ENCODE measurements at regions not wholly inside any gene's neighbourhood (a gene's known extent, or its start where the extent isn't known, plus 50 kb on each side); places are given as distances from the start of the nearest gene placed in this dataset.

DNA sequence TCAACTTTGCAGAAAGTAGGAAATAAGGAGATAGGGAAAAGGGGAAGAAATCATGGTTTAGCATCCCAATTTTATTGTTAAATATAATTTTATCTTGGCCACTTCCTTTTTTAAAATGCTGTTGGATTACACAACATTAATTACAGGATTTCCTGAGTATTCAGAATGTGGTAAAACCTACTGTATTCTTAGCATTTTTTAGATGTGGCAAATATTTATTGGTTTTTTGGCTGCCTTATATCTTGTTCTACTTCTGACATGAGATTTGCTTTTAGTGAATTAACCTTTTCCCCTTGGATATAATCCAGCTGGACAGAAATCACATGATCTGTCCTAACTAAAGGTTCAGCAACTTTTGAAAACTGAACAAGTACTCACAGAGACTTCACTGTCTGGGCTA lies 104.9 kb downstream of the PTGS2 start:
- Histone ChIP-seq H2BK5ac (ENCODE audit: low read depth, low read length, poor library complexity) (no peak overlapping the region), H3K79me2 (ENCODE audit: control insufficient read depth, insufficient read depth, low read length, poor library complexity) (no peaks in the 10 kb centered on the region), H3K23ac (ENCODE audit: low read length) (no peak overlapping the region), H4K8ac (ENCODE audit: low read depth, low read length) (no peak overlapping the region), H4K12ac (ENCODE audit: low read depth, low read length) (no peak overlapping the region), H3K4me3 (ENCODE audit: low read depth, low read length) (no peak overlapping the region), H2AFZ (ENCODE audit: insufficient read depth, low read length, poor library complexity) (no peak overlapping the region), H3K79me1 (ENCODE audit: low read length) (no peaks in the 10 kb centered on the region), H3K4ac (ENCODE audit: low read depth, low read length) (no peak overlapping the region), H3K4me2 (ENCODE audit: low read length) (no peak overlapping the region), H2BK12ac (ENCODE audit: low read length) (no peak overlapping the region), H3K9me3 (ENCODE audit: insufficient read depth, low read depth, low read length) (no peaks in the 10 kb centered on the region), H2BK120ac (ENCODE audit: insufficient read depth, low read length, poor library complexity) (no peak overlapping the region), H3K9ac (ENCODE audit: low read length) (no peak overlapping the region), H3K14ac (ENCODE audit: low read length) (no peak overlapping the region), H3K4me1 (ENCODE audit: control insufficient read depth in 1 of 2, insufficient read depth in 2 of 2, low read length in 2 of 2) (no peaks in the 10 kb centered on the region), H4K91ac (ENCODE audit: low read depth, low read length) (no peak overlapping the region), H3K18ac (ENCODE audit: low read length) (no peak overlapping the region), H3K27ac (ENCODE audit: low read depth, low read length) (no peak overlapping the region), H2AK5ac (ENCODE audit: low read length) (no peak overlapping the region), H3K36me3 (ENCODE audit: control insufficient read depth in 1 of 2, insufficient read depth in 2 of 2, low read length in 2 of 2) (no peaks in the 10 kb centered on the region), H3K27me3 (ENCODE audit: insufficient read depth, low read length) (no peaks in the 10 kb centered on the region)
- DNase-seq: no peak

DNA sequence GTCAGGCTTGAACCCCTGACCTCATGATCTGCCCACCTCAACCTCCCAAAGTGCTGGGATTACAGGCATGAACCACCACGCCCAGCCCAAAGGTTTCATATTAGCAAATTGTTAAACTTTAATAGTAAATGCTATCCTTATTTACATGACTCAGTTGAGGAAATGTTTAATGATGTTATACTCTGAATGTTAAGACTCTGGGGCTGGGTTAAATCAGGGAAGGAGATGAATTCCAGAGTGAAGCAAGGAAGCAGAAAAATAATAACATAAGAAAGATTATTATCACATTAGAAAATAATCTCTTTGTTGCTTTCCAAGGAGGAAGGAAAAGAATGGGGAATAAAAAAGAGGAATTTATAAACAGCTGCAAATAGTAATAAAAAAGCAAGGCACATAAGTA lies 105.3 kb downstream of the PTGS2 start:
- Histone ChIP-seq H2AK5ac (ENCODE audit: low read length) (no peak overlapping the region), H2BK5ac (ENCODE audit: low read depth, low read length, poor library complexity) (no peak overlapping the region), H4K12ac (ENCODE audit: low read depth, low read length) (no peak overlapping the region), H4K8ac (ENCODE audit: low read depth, low read length) (no peak overlapping the region), H3K4me1 (ENCODE audit: control insufficient read depth in 1 of 2, insufficient read depth in 2 of 2, low read length in 2 of 2) (no peaks in the 10 kb centered on the region), H3K36me3 (ENCODE audit: control insufficient read depth in 1 of 2, insufficient read depth in 2 of 2, low read length in 2 of 2) (no peaks in the 10 kb centered on the region), H3K4me2 (ENCODE audit: low read length) (no peak overlapping the region), H3K79me1 (ENCODE audit: low read length) (no peaks in the 10 kb centered on the region), H3K14ac (ENCODE audit: low read length) (no peak overlapping the region), H4K91ac (ENCODE audit: low read depth, low read length) (no peak overlapping the region), H3K27ac (ENCODE audit: low read depth, low read length) (no peak overlapping the region), H3K9ac (ENCODE audit: low read length) (no peak overlapping the region), H2BK120ac (ENCODE audit: insufficient read depth, low read length, poor library complexity) (no peak overlapping the region), H3K79me2 (ENCODE audit: control insufficient read depth, insufficient read depth, low read length, poor library complexity) (no peaks in the 10 kb centered on the region), H3K18ac (ENCODE audit: low read length) (no peak overlapping the region), H3K27me3 (ENCODE audit: insufficient read depth, low read length) (no peaks in the 10 kb centered on the region), H3K4me3 (ENCODE audit: low read depth, low read length) (no peak overlapping the region), H3K9me3 (ENCODE audit: insufficient read depth, low read depth, low read length) (no peaks in the 10 kb centered on the region), H3K4ac (ENCODE audit: low read depth, low read length) (no peak overlapping the region), H2BK12ac (ENCODE audit: low read length) (no peak overlapping the region), H3K23ac (ENCODE audit: low read length) (no peak overlapping the region), H2AFZ (ENCODE audit: insufficient read depth, low read length, poor library complexity) (no peak overlapping the region)
- WGBS (ENCODE audit: extremely low coverage, insufficient coverage, insufficient read length): no CpG with 5 or more reads among the region's 1 CpG
- no peak for DNase-seq

DNA sequence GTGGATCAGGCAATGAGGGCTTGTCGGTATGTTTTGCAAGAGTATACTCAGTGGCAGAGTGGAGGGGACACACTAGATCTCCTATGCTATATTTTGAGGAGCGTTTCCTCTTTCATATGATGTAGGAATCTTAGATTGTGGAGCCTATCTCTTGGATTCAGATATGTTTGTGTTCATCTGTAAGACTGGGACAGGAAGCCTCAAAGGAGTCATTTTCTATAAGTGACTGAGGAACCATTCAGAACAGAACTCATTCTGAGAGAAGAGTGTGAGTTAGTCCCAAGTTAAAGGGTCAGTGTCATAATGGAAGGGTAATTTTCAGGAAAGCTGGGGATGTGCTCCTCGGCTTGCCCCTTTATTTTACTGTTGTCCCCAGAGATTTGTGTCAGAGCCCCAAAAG lies 107.7 kb downstream of the PTGS2 start:
- WGBS (ENCODE audit: extremely low coverage, insufficient coverage, insufficient read length): no CpG with 5 or more reads among the region's 3 CpGs
- H3K18ac ChIP-seq (ENCODE audit: low read length): no peak overlapping the region
- H3K4me2 ChIP-seq (ENCODE audit: low read length): no peak overlapping the region
- H2BK5ac ChIP-seq (ENCODE audit: low read depth, low read length, poor library complexity): no peak overlapping the region
- no peaks in the 10 kb centered on the region for H3K79me1 ChIP-seq (ENCODE audit: low read length)
- H3K23ac ChIP-seq (ENCODE audit: low read length): no peak overlapping the region
- no peaks in the 10 kb centered on the region for H3K27me3 ChIP-seq (ENCODE audit: insufficient read depth, low read length)
- H3K14ac ChIP-seq (ENCODE audit: low read length): no peak overlapping the region
- DNase-seq: no peak
- no peak overlapping the region for H2BK12ac ChIP-seq (ENCODE audit: low read length)
- no peak overlapping the region for H3K4me3 ChIP-seq (ENCODE audit: low read depth, low read length)
- H2AFZ ChIP-seq (ENCODE audit: insufficient read depth, low read length, poor library complexity): no peak overlapping the region
- H4K12ac ChIP-seq (ENCODE audit: low read depth, low read length): no peak overlapping the region
- H3K9ac ChIP-seq (ENCODE audit: low read length): no peak overlapping the region
- no peak overlapping the region for H3K27ac ChIP-seq (ENCODE audit: low read depth, low read length)
- H3K36me3 ChIP-seq (ENCODE audit: control insufficient read depth in 1 of 2, insufficient read depth in 2 of 2, low read length in 2 of 2): no peaks in the 10 kb centered on the region
- no peak overlapping the region for H3K4ac ChIP-seq (ENCODE audit: low read depth, low read length)
- H2BK120ac ChIP-seq (ENCODE audit: insufficient read depth, low read length, poor library complexity): no peak overlapping the region
- no peaks in the 10 kb centered on the region for H3K9me3 ChIP-seq (ENCODE audit: insufficient read depth, low read depth, low read length)
- H2AK5ac ChIP-seq (ENCODE audit: low read length): no peak overlapping the region
- H3K4me1 ChIP-seq (ENCODE audit: control insufficient read depth in 1 of 2, insufficient read depth in 2 of 2, low read length in 2 of 2): no peaks in the 10 kb centered on the region
- no peaks in the 10 kb centered on the region for H3K79me2 ChIP-seq (ENCODE audit: control insufficient read depth, insufficient read depth, low read length, poor library complexity)
- H4K91ac ChIP-seq (ENCODE audit: low read depth, low read length): no peak overlapping the region
- H4K8ac ChIP-seq (ENCODE audit: low read depth, low read length): no peak overlapping the region

DNA sequence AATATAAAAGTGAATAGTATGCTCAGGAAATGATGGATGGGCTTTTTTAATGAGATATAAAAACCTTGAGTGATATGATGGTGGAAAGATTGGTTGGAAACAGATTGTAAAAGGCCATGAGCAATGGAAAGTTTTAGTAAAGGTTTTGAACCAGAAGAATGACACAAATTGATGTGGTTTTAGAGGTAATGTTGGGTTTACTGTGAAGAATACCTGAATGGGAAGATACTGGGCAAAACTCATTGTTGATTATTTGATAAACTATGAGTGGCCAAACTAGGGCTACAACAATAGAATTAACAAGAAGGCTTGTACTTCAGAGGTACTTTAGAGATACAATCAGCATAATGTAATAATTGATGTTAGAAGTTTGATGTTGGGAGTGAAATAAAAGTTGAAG lies 108.5 kb downstream of the PTGS2 start:
- no peaks in the 10 kb centered on the region for H3K27me3 ChIP-seq (ENCODE audit: insufficient read depth, low read length)
- H2AK5ac ChIP-seq (ENCODE audit: low read length): no peak overlapping the region
- H4K8ac ChIP-seq (ENCODE audit: low read depth, low read length): no peak overlapping the region
- no peak overlapping the region for H3K23ac ChIP-seq (ENCODE audit: low read length)
- no peaks in the 10 kb centered on the region for H3K4me1 ChIP-seq (ENCODE audit: control insufficient read depth in 1 of 2, insufficient read depth in 2 of 2, low read length in 2 of 2)
- DNase-seq: no peak
- H3K4me2 ChIP-seq (ENCODE audit: low read length): no peak overlapping the region
- H3K18ac ChIP-seq (ENCODE audit: low read length): no peak overlapping the region
- no peak overlapping the region for H2AFZ ChIP-seq (ENCODE audit: insufficient read depth, low read length, poor library complexity)
- H3K4ac ChIP-seq (ENCODE audit: low read depth, low read length): no peak overlapping the region
- H3K27ac ChIP-seq (ENCODE audit: low read depth, low read length): no peak overlapping the region
- H3K36me3 ChIP-seq (ENCODE audit: control insufficient read depth in 1 of 2, insufficient read depth in 2 of 2, low read length in 2 of 2): no peaks in the 10 kb centered on the region
- no peak overlapping the region for H2BK120ac ChIP-seq (ENCODE audit: insufficient read depth, low read length, poor library complexity)
- H3K4me3 ChIP-seq (ENCODE audit: low read depth, low read length): no peak overlapping the region
- H4K12ac ChIP-seq (ENCODE audit: low read depth, low read length): no peak overlapping the region
- H2BK12ac ChIP-seq (ENCODE audit: low read length): no peak overlapping the region
- no peak overlapping the region for H2BK5ac ChIP-seq (ENCODE audit: low read depth, low read length, poor library complexity)
- H3K9me3 ChIP-seq (ENCODE audit: insufficient read depth, low read depth, low read length): no peaks in the 10 kb centered on the region
- H3K79me1 ChIP-seq (ENCODE audit: low read length): no peaks in the 10 kb centered on the region
- no peak overlapping the region for H3K9ac ChIP-seq (ENCODE audit: low read length)
- no peak overlapping the region for H4K91ac ChIP-seq (ENCODE audit: low read depth, low read length)
- no peak overlapping the region for H3K14ac ChIP-seq (ENCODE audit: low read length)
- no peaks in the 10 kb centered on the region for H3K79me2 ChIP-seq (ENCODE audit: control insufficient read depth, insufficient read depth, low read length, poor library complexity)

DNA sequence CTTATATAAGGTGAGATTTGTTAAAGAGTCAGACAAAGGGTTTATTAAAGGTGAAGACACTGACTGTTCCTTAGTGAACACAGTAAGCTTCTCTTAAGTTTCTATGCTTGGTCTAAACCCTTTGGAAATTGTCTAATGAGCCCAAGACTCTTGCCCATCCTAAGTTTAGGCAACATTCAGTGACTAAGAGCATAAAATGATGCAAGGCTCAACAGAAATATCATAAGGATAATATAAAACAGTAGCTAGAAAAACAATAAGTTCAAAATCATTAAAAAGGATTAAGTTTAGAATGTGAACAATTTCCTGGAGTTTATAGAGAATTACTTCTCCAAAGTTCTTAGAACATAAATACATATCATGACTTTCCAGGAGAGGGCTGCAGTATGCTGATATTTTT lies 108.9 kb upstream of the PDC start:
- Histone ChIP-seq H2AFZ (ENCODE audit: insufficient read depth, low read length, poor library complexity) (no peak overlapping the region), H2BK120ac (ENCODE audit: insufficient read depth, low read length, poor library complexity) (no peak overlapping the region), H3K9me3 (ENCODE audit: insufficient read depth, low read depth, low read length) (no peaks in the 10 kb centered on the region), H3K4me3 (ENCODE audit: low read depth, low read length) (no peak overlapping the region), H3K9ac (ENCODE audit: low read length) (no peak overlapping the region), H3K79me1 (ENCODE audit: low read length) (no peaks in the 10 kb centered on the region), H3K23ac (ENCODE audit: low read length) (no peak overlapping the region), H3K18ac (ENCODE audit: low read length) (no peak overlapping the region), H3K4me2 (ENCODE audit: low read length) (no peak overlapping the region), H3K4ac (ENCODE audit: low read depth, low read length) (no peak overlapping the region), H3K79me2 (ENCODE audit: control insufficient read depth, insufficient read depth, low read length, poor library complexity) (no peaks in the 10 kb centered on the region), H3K27ac (ENCODE audit: low read depth, low read length) (no peak overlapping the region), H3K14ac (ENCODE audit: low read length) (no peak overlapping the region), H3K4me1 (ENCODE audit: control insufficient read depth in 1 of 2, insufficient read depth in 2 of 2, low read length in 2 of 2) (no peaks in the 10 kb centered on the region), H2BK5ac (ENCODE audit: low read depth, low read length, poor library complexity) (no peak overlapping the region), H3K36me3 (ENCODE audit: control insufficient read depth in 1 of 2, insufficient read depth in 2 of 2, low read length in 2 of 2) (no peaks in the 10 kb centered on the region), H2AK5ac (ENCODE audit: low read length) (no peak overlapping the region), H2BK12ac (ENCODE audit: low read length) (no peak overlapping the region), H4K91ac (ENCODE audit: low read depth, low read length) (no peak overlapping the region), H3K27me3 (ENCODE audit: insufficient read depth, low read length) (no peaks in the 10 kb centered on the region), H4K12ac (ENCODE audit: low read depth, low read length) (no peak overlapping the region), H4K8ac (ENCODE audit: low read depth, low read length) (no peak overlapping the region)
- no peak for DNase-seq
